H1 (cell line): ENCODE measurements at regions not wholly inside any gene's neighbourhood (a gene's known extent, or its start where the extent isn't known, plus 50 kb on each side); places are given as distances from the start of the nearest gene placed in this dataset.

Experiments used
- CTCF ChIA-PET: fragments of 300-600 bp; sonication (Branson Sonifier 250); formaldehyde crosslinking; loops from one replicate; lab custom pipeline; 2021; ENCODE audit not compliant: partially characterized antibody; lab: Charles Lee
- POLR2A ChIA-PET: fragments of 300-600 bp; sonication (Branson Sonifier 250); formaldehyde crosslinking; loops from one replicate; lab custom pipeline; 2021; ENCODE audit warnings: inconsistent platforms; ENCODE audit not compliant: partially characterized antibody; lab: Charles Lee
- DNase-seq, 2 experiments: peaks; one replicate each; pipeline versions ENCODE4 v3.0.0 to v3.0.0-alpha.2; 2010 to 2022; ENCODE audit warnings: low spot score in 2 of 2, low read depth in 1 of 2, mixed read lengths in 1 of 2
- FAIRE-seq: peaks from 2 replicates; lab custom pipeline; 2011; peaks lifted over from hg19 to GRCh38; lab: Jason Lieb, UNC
- H2AFZ ChIP-seq: 2 replicates; pipeline ENCODE4 v1.8.1; 2012; ENCODE audit warnings: low read length, inconsistent platforms
- H2AK5ac ChIP-seq: 2 replicates; pipeline ENCODE4 v1.6.1; 2013; ENCODE audit warnings: low read depth, low read length
- H2BK120ac ChIP-seq: replicated peaks from 2 replicates; pipeline ENCODE3; 2013; ENCODE audit warnings: low read depth, low read length, inconsistent platforms
- H2BK12ac ChIP-seq: 2 replicates; pipeline ENCODE4 v1.6.1; 2013; ENCODE audit warnings: low read depth, low read length
- H2BK15ac ChIP-seq: 2 replicates; pipeline ENCODE4 v1.6.1; 2013; ENCODE audit warnings: low read length
- H2BK20ac ChIP-seq: 2 replicates; pipeline ENCODE4 v1.6.1; 2013; ENCODE audit warnings: low read length
- H2BK5ac ChIP-seq: 2 replicates; pipeline ENCODE4 v1.6.1; 2013; ENCODE audit warnings: low read depth, low read length
- H3K14ac ChIP-seq: 2 replicates; pipeline ENCODE4 v1.6.1; 2013; ENCODE audit warnings: inconsistent platforms; ENCODE audit not compliant: insufficient read length
- H3K18ac ChIP-seq: 2 replicates; pipeline ENCODE4 v1.6.1; 2013; ENCODE audit warnings: low read length; ENCODE audit errors: extremely low read depth
- H3K23ac ChIP-seq: 2 replicates; pipeline ENCODE4 v1.6.1; 2013; ENCODE audit warnings: inconsistent platforms; ENCODE audit not compliant: insufficient read length
- H3K23me2 ChIP-seq: 2 replicates; pipeline ENCODE4 v1.6.1; 2013; ENCODE audit warnings: low read depth, low read length
- H3K27ac ChIP-seq: 2 replicates; pipeline ENCODE4 v1.6.1; 2011; ENCODE audit warnings: low read depth, low read length, inconsistent platforms
- H3K27me3 ChIP-seq, 4 experiments: replicated peaks in 1 of 4; 1 replicate in 1 of 4; 2 replicates in 3 of 4; pipeline versions ENCODE4 v1.6.1 to v1.8.1; 2011 to 2013; ENCODE audit warnings: low read length in 3 of 4, mild to moderate bottlenecking in 3 of 4, inconsistent platforms in 2 of 4, mixed read lengths in 2 of 4, moderate library complexity in 1 of 4; ENCODE audit not compliant: control insufficient read depth in 3 of 4, insufficient read depth in 3 of 4; ENCODE audit errors: extremely low read depth in 1 of 4
- H3K36me3 ChIP-seq, 4 experiments: 2 replicates each; pipeline versions ENCODE4 v1.6.1 to v1.8.1; 2011 to 2013; ENCODE audit warnings: mild to moderate bottlenecking in 4 of 4, low read length in 3 of 4, moderate library complexity in 2 of 4, control low read depth in 1 of 4, inconsistent platforms in 1 of 4; ENCODE audit not compliant: insufficient read depth in 4 of 4, control insufficient read depth in 2 of 4
- H3K4ac ChIP-seq: replicated peaks from 2 replicates; pipeline ENCODE3; 2013; ENCODE audit warnings: low read length, low read depth, mixed read lengths, inconsistent platforms; ENCODE audit not compliant: insufficient read length
- H3K4me1 ChIP-seq, 4 experiments: replicated peaks in 1 of 4; 1 replicate in 1 of 4; 2 replicates in 3 of 4; pipeline versions ENCODE4 v1.6.1 to v1.8.1; 2011 to 2013; ENCODE audit warnings: low read length in 3 of 4, inconsistent platforms in 2 of 4, mixed read lengths in 1 of 4; ENCODE audit not compliant: insufficient read depth in 4 of 4, control insufficient read depth in 3 of 4
- H3K4me2 ChIP-seq, 2 experiments: 2 replicates each; pipeline versions ENCODE4 v1.6.1 to v1.8.1; 2011 to 2013; ENCODE audit warnings: low read depth in 2 of 2, low read length in 2 of 2, control low read depth in 1 of 2, inconsistent platforms in 1 of 2, mild to moderate bottlenecking in 1 of 2; ENCODE audit not compliant: insufficient read depth in 1 of 2
- H3K4me3 ChIP-seq, 4 experiments: fragments of 200-600, 300-600 bp in 1 of 4; sonication (generic), shearing (Covaris generic), sonication (Bioruptor Twin) in 1 of 4; 2 replicates each; pipeline versions ENCODE4 v1.5.1 to v1.8.1; 2011 to 2016; ENCODE audit warnings: low read length in 4 of 4, low read depth in 3 of 4, control low read depth in 2 of 4, inconsistent platforms in 2 of 4, mild to moderate bottlenecking in 2 of 4, mixed read lengths in 1 of 4, moderate library complexity in 1 of 4; ENCODE audit not compliant: insufficient read depth in 2 of 4; ENCODE audit errors: extremely low read depth in 1 of 4
- H3K56ac ChIP-seq: replicated peaks from 2 replicates; pipeline ENCODE3; 2013; ENCODE audit warnings: low read depth, mild to moderate bottlenecking, mixed read lengths, low read length, inconsistent platforms; ENCODE audit not compliant: insufficient read length
- H3K79me1 ChIP-seq: 2 replicates; pipeline ENCODE4 v1.6.1; 2013; ENCODE audit warnings: low read depth, low read length, control low read depth
- H3K79me2 ChIP-seq, 2 experiments: 2 replicates each; pipeline versions ENCODE4 v1.6.1 to v1.8.1; 2012 to 2013; ENCODE audit warnings: low read length in 2 of 2, mild to moderate bottlenecking in 2 of 2, inconsistent platforms in 1 of 2; ENCODE audit not compliant: insufficient read depth in 2 of 2, control insufficient read depth in 1 of 2
- H3K9ac ChIP-seq, 4 experiments: replicated peaks in 1 of 4; 1 replicate in 1 of 4; 2 replicates in 3 of 4; pipeline versions ENCODE4 v1.6.1 to v1.8.1; 2011 to 2013; ENCODE audit warnings: low read depth in 3 of 4, low read length in 3 of 4, control low read depth in 2 of 4, mild to moderate bottlenecking in 2 of 4, moderate library complexity in 2 of 4, inconsistent platforms in 1 of 4; ENCODE audit errors: extremely low read depth in 1 of 4
- H3K9me3 ChIP-seq, 2 experiments: 2 replicates each; pipeline versions ENCODE4 v1.6.1 to v1.8.1; 2012 to 2013; ENCODE audit warnings: mild to moderate bottlenecking in 2 of 2, moderate library complexity in 2 of 2, control low read depth in 1 of 2, inconsistent platforms in 1 of 2, low read depth in 1 of 2, low read length in 1 of 2, mixed read lengths in 1 of 2; ENCODE audit not compliant: insufficient read depth in 2 of 2
- H4K20me1 ChIP-seq, 2 experiments: replicated peaks in 1 of 2; 2 replicates each; pipeline versions ENCODE3 to v1.8.1; 2011 to 2013; ENCODE audit warnings: inconsistent platforms in 2 of 2, low read length in 2 of 2, mild to moderate bottlenecking in 1 of 2; ENCODE audit not compliant: insufficient read depth in 2 of 2, control insufficient read depth in 1 of 2
- H4K5ac ChIP-seq: 2 replicates; pipeline ENCODE4 v1.6.1; 2013; ENCODE audit warnings: low read length, low read depth, mixed read lengths, inconsistent platforms; ENCODE audit not compliant: insufficient read length
- H4K8ac ChIP-seq: 2 replicates; pipeline ENCODE4 v1.8.0; 2013; ENCODE audit warnings: mild to moderate bottlenecking, moderate library complexity, low read length, inconsistent platforms; ENCODE audit not compliant: insufficient read depth; ENCODE audit errors: extremely low read depth
- H4K91ac ChIP-seq: replicated peaks from 2 replicates; pipeline ENCODE3; 2013; ENCODE audit warnings: low read length, mixed read lengths, inconsistent platforms; ENCODE audit not compliant: insufficient read length
- BACH1 ChIP-seq: IDR thresholded peaks from 2 replicates; pipeline ENCODE4 v1.6.1; 2012; ENCODE audit warnings: low read length, improper control_type of control experiment
- CBX8 ChIP-seq: fragments of 300-800, 300-1000 bp; sonication (generic); IDR thresholded peaks from 2 replicates; pipeline ENCODE4 v1.7.1; 2016; ENCODE audit warnings: low read depth, low read length, borderline replicate concordance
- JUND ChIP-seq: IDR thresholded peaks from 2 replicates; pipeline ENCODE4 v1.6.1; 2011; ENCODE audit warnings: mild to moderate bottlenecking, improper control_type of control experiment, low read length
- MAFK ChIP-seq: IDR thresholded peaks from 2 replicates; pipeline ENCODE4 v1.6.1; 2012; ENCODE audit warnings: low read depth, mild to moderate bottlenecking, improper control_type of control experiment, low read length
- RFX5 ChIP-seq: IDR thresholded peaks from 2 replicates; pipeline ENCODE4 v1.6.1; 2011; ENCODE audit warnings: low read depth, low read length, improper control_type of control experiment, borderline replicate concordance
- TEAD4 ChIP-seq: IDR thresholded peaks from 2 replicates; pipeline ENCODE4 v1.6.1; 2012; ENCODE audit warnings: low read depth, low read length, inconsistent platforms, mixed read lengths
- WGBS, 2 experiments: shearing (Covaris generic) in 1 of 2; methylation state at CpG; one replicate each; pipeline versions ENCODE4 v1.1.6 to v1.1.7; 2013 to 2015; ENCODE audit warnings: low lambda C conversion rate in 2 of 2, mixed read lengths in 2 of 2, inconsistent platforms in 1 of 2, low coverage in 1 of 2, missing lambda C conversion rate in 1 of 2; ENCODE audit not compliant: insufficient replicate concordance in 2 of 2, insufficient coverage in 1 of 2, insufficient read length in 1 of 2; ENCODE audit errors: extremely low coverage in 1 of 2, missing lambda C conversion rate in 1 of 2; 5-methylcytosine and 5-hydroxymethylcytosine counted together

DNA sequence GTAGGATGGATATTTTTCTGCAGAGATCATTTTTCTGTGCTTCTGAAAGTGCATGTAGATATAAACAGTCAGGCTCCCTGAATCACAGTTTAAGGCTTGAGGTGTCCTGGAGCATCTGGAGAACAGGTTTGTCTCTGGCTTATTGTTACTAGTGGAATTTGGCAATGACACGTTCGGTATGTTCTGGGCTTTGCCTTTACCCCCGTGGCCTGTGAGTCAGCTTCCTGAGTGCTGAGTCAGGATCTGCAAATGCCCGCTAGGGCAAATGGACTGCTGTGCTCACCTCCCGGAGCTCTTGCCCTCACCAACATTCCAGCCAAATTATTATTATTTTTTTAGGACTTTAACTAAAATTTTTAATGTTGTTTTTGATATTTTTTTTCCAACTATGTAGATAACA lies 192.5 kb upstream of the PRSS1 start:
- WGBS, 2 experiments: 48% methylated on average over 5 of the region's 5 CpGs; no CpG with 5 or more reads in 1 of the 2 experiments
- H2BK12ac ChIP-seq: no peak overlapping the region
- H4K91ac ChIP-seq: no peak overlapping the region
- no peaks in the 10 kb centered on the region for H3K79me2 ChIP-seq
- no peaks in the 10 kb centered on the region for H3K4me1 ChIP-seq
- H2BK20ac ChIP-seq: no peak overlapping the region
- no peaks in the 10 kb centered on the region for H3K23me2 ChIP-seq
- no peak overlapping the region; a peak in 1 of 4 replicates for H3K4me2 ChIP-seq
- H3K14ac ChIP-seq: no peak overlapping the region
- H2AK5ac ChIP-seq: no peak overlapping the region
- H3K4ac ChIP-seq: no peak overlapping the region
- no peak overlapping the region for H3K18ac ChIP-seq
- no peak overlapping the region for H3K23ac ChIP-seq
- no peak overlapping the region for H3K4me3 ChIP-seq
- H3K27ac ChIP-seq: no peak overlapping the region
- H4K8ac ChIP-seq: no peak overlapping the region
- no peaks in the 10 kb centered on the region for H3K9me3 ChIP-seq
- no peaks in the 10 kb centered on the region for H3K36me3 ChIP-seq
- FAIRE-seq (no peak), DNase-seq (peak in 1 of 2 experiments; percentile 54)
- no peaks in the 10 kb centered on the region for H4K20me1 ChIP-seq
- ChIA-PET CTCF (interaction anchor here (0.5 to 2.2 kb wide), 5 partner anchors 13 to 250 kb away, joined by 3 to 5 read pairs (median 3); no protein-coding TSS in a partner anchor), POLR2A (interaction anchor here (1.0 kb wide), 1 partner anchor 10 kb away, joined by 3 read pairs; no protein-coding TSS in a partner anchor)
- H4K5ac ChIP-seq: no peak overlapping the region
- TF ChIP-seq JUND: peak; percentile 70
- TF ChIP-seq MAFK: peak; percentile 96
- TF ChIP-seq BACH1: peak; percentile 100
- no peak for TF ChIP-seq RFX5
- no peak for TF ChIP-seq CBX8
- peak; percentile 4; the same call in 1 of the 2 replicates for TF ChIP-seq TEAD4
- no peaks in the 10 kb centered on the region; a peak in 1 of 7 replicates for H3K27me3 ChIP-seq
- no peak overlapping the region for H2AFZ ChIP-seq
- no peak overlapping the region for H3K9ac ChIP-seq
- H2BK15ac ChIP-seq: no peak overlapping the region
- no peaks in the 10 kb centered on the region for H3K79me1 ChIP-seq
- H2BK120ac ChIP-seq: no peak overlapping the region
- H3K56ac ChIP-seq: no peak overlapping the region
- H2BK5ac ChIP-seq: no peak overlapping the region
